IMR-90 (cell line): ENCODE measurements at regions not wholly inside any gene's neighbourhood (a gene's known extent, or its start where the extent isn't known, plus 50 kb on each side); places are given as distances from the start of the nearest gene placed in this dataset.

Experiments used
- ATAC-seq: fragments of 200-7000 bp; cut with Tn5 transposase; 2 replicates; pipeline ENCODE4 v1.9.1; 2020; ENCODE audit warnings: low read depth, mild to moderate bottlenecking, moderate library complexity
- BruUV-seq: library from RNA; stranded (reverse); fragments of 400-500 nt; replicated peaks from 2 replicates; lab custom pipeline; 2021; lab: Mats Ljungman, UMichigan
- CTCF ChIA-PET: fragments of 300-600 bp; formaldehyde crosslinking; extraction: SDS; loops from one replicate; lab custom pipeline; 2021; ENCODE audit warnings: antibody characterized with exemption; lab: Yijun Ruan, JAX
- POLR2A ChIA-PET: fragments of 300-600 bp; sonication (Branson Sonifier 250); formaldehyde crosslinking; loops from one replicate; lab custom pipeline; 2022; ENCODE audit warnings: antibody characterized with exemption; ENCODE audit not compliant: unreplicated experiment; lab: Charles Lee
- DNase-seq: peaks from one replicate; pipeline ENCODE4 v3.0.0; 2013
- H2AFZ ChIP-seq: replicated peaks from 2 replicates; pipeline ENCODE3; 2013; ENCODE audit warnings: low read length, mild to moderate bottlenecking; ENCODE audit not compliant: poor library complexity
- H2AK5ac ChIP-seq: 2 replicates; pipeline ENCODE4 v1.6.1; 2013; ENCODE audit warnings: low read depth, low read length, inconsistent platforms
- H2AK9ac ChIP-seq: replicated peaks from 2 replicates; pipeline ENCODE3; 2013; ENCODE audit warnings: mild to moderate bottlenecking, low read depth, low read length, moderate library complexity; ENCODE audit not compliant: poor library complexity
- H2BK120ac ChIP-seq: 2 replicates; pipeline ENCODE4 v1.6.1; 2013; ENCODE audit warnings: low read depth, low read length, inconsistent platforms
- H2BK15ac ChIP-seq: 3 replicates; pipeline ENCODE4 v1.6.1; 2013; ENCODE audit warnings: low read depth, low read length, inconsistent platforms
- H2BK20ac ChIP-seq: 2 replicates; pipeline ENCODE4 v1.6.1; 2013; ENCODE audit warnings: low read depth, mild to moderate bottlenecking, inconsistent platforms, low read length, moderate library complexity
- H2BK5ac ChIP-seq: 2 replicates; pipeline ENCODE4 v1.6.1; 2013; ENCODE audit warnings: mild to moderate bottlenecking, low read depth, low read length, inconsistent platforms; ENCODE audit not compliant: poor library complexity, severe bottlenecking
- H3K14ac ChIP-seq: replicated peaks from 2 replicates; pipeline ENCODE4 v1.6.1; 2013; ENCODE audit warnings: low read depth, low read length, inconsistent platforms
- H3K18ac ChIP-seq: 2 replicates; pipeline ENCODE4 v1.6.1; 2013; ENCODE audit warnings: low read depth, low read length, control low read depth
- H3K23ac ChIP-seq: 2 replicates; pipeline ENCODE4 v1.6.1; 2013; ENCODE audit warnings: low read depth, low read length, inconsistent platforms
- H3K27ac ChIP-seq: 2 replicates; pipeline ENCODE4 v1.5.1; 2013; ENCODE audit warnings: mild to moderate bottlenecking, control low read depth, low read length; ENCODE audit not compliant: insufficient read depth
- H3K27me3 ChIP-seq: 2 replicates; pipeline ENCODE4 v1.6.1; 2013; ENCODE audit warnings: low read length; ENCODE audit not compliant: control insufficient read depth, insufficient read depth
- H3K36me3 ChIP-seq: 2 replicates; pipeline ENCODE4 v1.6.1; 2013; ENCODE audit warnings: low read length, mixed read lengths; ENCODE audit not compliant: control insufficient read depth, insufficient read depth
- H3K4ac ChIP-seq: 2 replicates; pipeline ENCODE4 v1.6.1; 2013; ENCODE audit warnings: low read depth, low read length, inconsistent platforms
- H3K4me1 ChIP-seq: 2 replicates; pipeline ENCODE4 v1.6.1; 2013; ENCODE audit warnings: low read length, mixed read lengths; ENCODE audit not compliant: control insufficient read depth, insufficient read depth
- H3K4me2 ChIP-seq: 2 replicates; pipeline ENCODE4 v1.6.1; 2013; ENCODE audit warnings: low read depth, mild to moderate bottlenecking, control low read depth, low read length, moderate library complexity
- H3K4me3 ChIP-seq: 2 replicates; pipeline ENCODE4 v1.5.1; 2013; ENCODE audit warnings: low read depth, mild to moderate bottlenecking, control low read depth, low read length, moderate library complexity; ENCODE audit not compliant: insufficient read depth
- H3K56ac ChIP-seq: 2 replicates; pipeline ENCODE4 v1.6.1; 2013; ENCODE audit warnings: low read length, inconsistent platforms; ENCODE audit not compliant: insufficient read depth; ENCODE audit errors: extremely low read depth
- H3K79me1 ChIP-seq, 2 experiments: 2 replicates each; pipeline ENCODE4 v1.6.1; 2013; ENCODE audit warnings: low read length in 2 of 2, inconsistent platforms in 1 of 2, low read depth in 1 of 2
- H3K9ac ChIP-seq: 2 replicates; pipeline ENCODE4 v1.6.1; 2013; ENCODE audit warnings: low read depth, low read length, control low read depth
- H3K9me1 ChIP-seq: 2 replicates; pipeline ENCODE4 v1.6.1; 2013; ENCODE audit warnings: low read length, inconsistent platforms; ENCODE audit not compliant: insufficient read depth
- H3K9me3 ChIP-seq: 2 replicates; pipeline ENCODE4 v1.6.1; 2013; ENCODE audit warnings: low read length; ENCODE audit not compliant: control insufficient read depth, insufficient read depth
- H4K20me1 ChIP-seq: 2 replicates; pipeline ENCODE4 v1.6.1; 2013; ENCODE audit warnings: low read length, inconsistent platforms; ENCODE audit not compliant: insufficient read depth
- H4K5ac ChIP-seq: 2 replicates; pipeline ENCODE4 v1.6.1; 2013; ENCODE audit warnings: mild to moderate bottlenecking, low read depth, low read length, control low read depth
- H4K8ac ChIP-seq, 2 experiments: 2 replicates each; pipeline ENCODE4 v1.6.1; 2013; ENCODE audit warnings: low read depth in 2 of 2, low read length in 2 of 2, control low read depth in 1 of 2, inconsistent platforms in 1 of 2
- H4K91ac ChIP-seq: 2 replicates; pipeline ENCODE4 v1.6.1; 2013; ENCODE audit warnings: low read depth, low read length, inconsistent platforms; ENCODE audit not compliant: insufficient read depth
- CEBPB ChIP-seq: IDR thresholded peaks from 2 replicates; pipeline ENCODE4 v1.6.1; 2012; ENCODE audit warnings: low read depth, low read length, improper control_type of control experiment
- CHD1 ChIP-seq: IDR thresholded peaks from 2 replicates; pipeline ENCODE4 v1.6.1; 2012; ENCODE audit warnings: low read depth, low read length, improper control_type of control experiment
- FOS ChIP-seq: fragments of 150-350 bp; IDR thresholded peaks from 2 replicates; pipeline ENCODE4 v1.6.1; 2016; ENCODE audit warnings: low read depth, low read length
- MAZ ChIP-seq: IDR thresholded peaks from 2 replicates; pipeline ENCODE4 v1.6.1; 2012; ENCODE audit warnings: low read depth, mild to moderate bottlenecking, low read length, improper control_type of control experiment, moderate library complexity, borderline replicate concordance
- NFE2L2 ChIP-seq: fragments of 150-350 bp; IDR thresholded peaks from 2 replicates; pipeline ENCODE4 v1.6.1; 2016; ENCODE audit warnings: low read depth, mild to moderate bottlenecking, low read length
- POLR2A ChIP-seq: IDR thresholded peaks from 2 replicates; pipeline ENCODE4 v1.6.1; 2012; ENCODE audit warnings: mild to moderate bottlenecking, low read depth, low read length
- RAD21 ChIP-seq: IDR thresholded peaks from 2 replicates; pipeline ENCODE4 v1.6.1; 2012; ENCODE audit warnings: low read length, improper control_type of control experiment
- RCOR1 ChIP-seq: IDR thresholded peaks from 2 replicates; pipeline ENCODE4 v1.6.1; 2012; ENCODE audit warnings: mild to moderate bottlenecking, low read length, improper control_type of control experiment; ENCODE audit not compliant: insufficient replicate concordance
- RFX5 ChIP-seq: IDR thresholded peaks from 2 replicates; pipeline ENCODE4 v1.8.0; 2012; ENCODE audit warnings: low read depth, mild to moderate bottlenecking, low read length, moderate library complexity
- SMC3 ChIP-seq: fragments of 150-350 bp; IDR thresholded peaks from 2 replicates; pipeline ENCODE4 v1.6.1; 2016; ENCODE audit warnings: low read depth, mild to moderate bottlenecking, antibody characterized with exemption, low read length, moderate library complexity
- USF2 ChIP-seq: fragments of 150-350 bp; IDR thresholded peaks from 2 replicates; pipeline ENCODE4 v1.6.1; 2017; ENCODE audit warnings: mild to moderate bottlenecking, antibody characterized with exemption, low read length, low read depth
- WGBS, 2 experiments: methylation state at CpG; one replicate each; pipeline versions ENCODE4 v1.1.5 to v1.1.7; 2013; ENCODE audit warnings: missing lambda C conversion rate in 2 of 2; ENCODE audit not compliant: insufficient read length in 1 of 2; ENCODE audit errors: extremely low coverage in 2 of 2; 5-methylcytosine and 5-hydroxymethylcytosine counted together
- dilution Hi-C: fragments of 300-500 bp; cut with HindIII; formaldehyde crosslinking; loops from one replicate; pipeline ENCODE4 v1.14.3; 2018; ENCODE audit warnings: low sequenced_read_pairs; ENCODE audit not compliant: unreplicated experiment
- in situ Hi-C: fragments of 300-500 bp; cut with MboI; formaldehyde crosslinking; loops from 3 replicates; pipeline ENCODE4 v1.14.3; 2019; ENCODE audit warnings: low sequenced_read_pairs, inconsistent platforms, mixed read lengths
- intact Hi-C: fragments of 100-400 bp; cut with micrococcal nuclease; formaldehyde crosslinking; loops from 2 replicates; pipeline ENCODE4 v1.10.0; 2022

GRCh38 chr2:128446874-128447537, 128.3 kb upstream of the HS6ST1 start:
- Histone ChIP-seq H3K79me1 (no peaks in the 10 kb centered on the region), H3K27ac (no peak overlapping the region), H4K8ac (no peak overlapping the region), H3K4me1 (peaks cover 10% of the 10 kb centered on the region; the same call in 1 of the 2 replicates), H2AK5ac (no peak overlapping the region), H3K23ac (no peak overlapping the region), H2BK20ac (no peak overlapping the region), H2AFZ (no peak overlapping the region), H2BK5ac (no peak overlapping the region), H2BK120ac (no peak overlapping the region), H2BK15ac (no peak overlapping the region), H2AK9ac (no peak overlapping the region), H3K27me3 (peaks cover 2% of the 10 kb centered on the region; the same call in 1 of the 2 replicates), H3K4ac (no peak overlapping the region), H4K20me1 (no peaks in the 10 kb centered on the region), H3K56ac (no peak overlapping the region), H4K91ac (no peak overlapping the region), H3K18ac (no peak overlapping the region), H3K9ac (no peak overlapping the region), H3K36me3 (no peaks in the 10 kb centered on the region), H4K5ac (no peak overlapping the region), H3K9me1 (no peaks in the 10 kb centered on the region), H3K14ac (no peak overlapping the region), H3K9me3 (no peaks in the 10 kb centered on the region), H3K4me3 (no peak overlapping the region), H3K4me2 (no peak overlapping the region)
- no peak for DNase-seq
- ChIA-PET CTCF (no interaction called here), POLR2A (no interaction called here)
- 63% methylated on average over 8 of the region's 17 CpGs; no CpG with 5 or more reads in 1 of the 2 experiments for WGBS, 2 experiments
- ATAC-seq: no peak
- TF ChIP-seq RCOR1 (no peak), CHD1 (no peak), USF2 (no peak), NFE2L2 (no peak), RFX5 (no peak), POLR2A (no peak), MAZ (no peak), SMC3 (no peak), FOS (no peak), CEBPB (no peak), RAD21 (no peak)
- in situ Hi-C loops (no loop called here), intact Hi-C loops (no loop called here), dilution Hi-C loops (no loop called here)
- no TSS peak for BruUV-seq
